ENCODE measurements at regions not wholly inside any gene's neighbourhood (a gene's known extent, or its start where the extent isn't known, plus 50 kb on each side); places are given as distances from the start of the nearest gene placed in this dataset.

DNA sequence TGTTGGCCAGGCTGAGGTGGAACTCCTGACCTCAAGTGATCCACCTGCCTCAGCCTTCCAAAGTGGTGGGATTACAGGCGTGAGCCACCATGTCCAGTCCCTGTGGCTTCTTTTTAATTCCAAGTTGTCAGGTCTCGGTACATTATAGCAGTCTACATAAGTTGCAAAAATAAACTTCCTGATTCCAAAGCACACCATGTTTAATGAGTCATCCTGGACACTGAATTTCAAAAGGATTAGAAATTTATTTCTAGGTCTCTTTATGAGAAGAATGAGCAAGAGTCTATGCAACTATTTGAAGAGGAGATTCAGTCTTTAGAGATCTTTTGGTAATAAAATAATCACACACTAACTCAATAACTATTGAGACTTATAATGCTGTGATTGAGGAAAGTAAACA lies 63.9 kb upstream of the MCHR2 start:
- TF ChIP-seq, protein P1, sequence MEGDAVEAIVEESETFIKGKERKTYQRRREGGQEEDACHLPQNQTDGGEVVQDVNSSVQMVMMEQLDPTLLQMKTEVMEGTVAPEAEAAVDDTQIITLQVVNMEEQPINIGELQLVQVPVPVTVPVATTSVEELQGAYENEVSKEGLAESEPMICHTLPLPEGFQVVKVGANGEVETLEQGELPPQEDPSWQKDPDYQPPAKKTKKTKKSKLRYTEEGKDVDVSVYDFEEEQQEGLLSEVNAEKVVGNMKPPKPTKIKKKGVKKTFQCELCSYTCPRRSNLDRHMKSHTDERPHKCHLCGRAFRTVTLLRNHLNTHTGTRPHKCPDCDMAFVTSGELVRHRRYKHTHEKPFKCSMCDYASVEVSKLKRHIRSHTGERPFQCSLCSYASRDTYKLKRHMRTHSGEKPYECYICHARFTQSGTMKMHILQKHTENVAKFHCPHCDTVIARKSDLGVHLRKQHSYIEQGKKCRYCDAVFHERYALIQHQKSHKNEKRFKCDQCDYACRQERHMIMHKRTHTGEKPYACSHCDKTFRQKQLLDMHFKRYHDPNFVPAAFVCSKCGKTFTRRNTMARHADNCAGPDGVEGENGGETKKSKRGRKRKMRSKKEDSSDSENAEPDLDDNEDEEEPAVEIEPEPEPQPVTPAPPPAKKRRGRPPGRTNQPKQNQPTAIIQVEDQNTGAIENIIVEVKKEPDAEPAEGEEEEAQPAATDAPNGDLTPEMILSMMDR (IDR thresholded peaks at IDR 0.05; ENCODE audit: poor library complexity, severe bottlenecking), result no peak
- TF ChIP-seq POLR2AphosphoS5 (IDR thresholded peaks at IDR 0.05) (no peak), TAF1 (IDR thresholded peaks at IDR 0.05; ENCODE audit: low read depth) (no peak), EP300 (conservative IDR thresholded peaks at IDR 0.05; ENCODE audit: poor library complexity, severe bottlenecking) (no peak)
- TF ChIP-seq, protein P2, sequence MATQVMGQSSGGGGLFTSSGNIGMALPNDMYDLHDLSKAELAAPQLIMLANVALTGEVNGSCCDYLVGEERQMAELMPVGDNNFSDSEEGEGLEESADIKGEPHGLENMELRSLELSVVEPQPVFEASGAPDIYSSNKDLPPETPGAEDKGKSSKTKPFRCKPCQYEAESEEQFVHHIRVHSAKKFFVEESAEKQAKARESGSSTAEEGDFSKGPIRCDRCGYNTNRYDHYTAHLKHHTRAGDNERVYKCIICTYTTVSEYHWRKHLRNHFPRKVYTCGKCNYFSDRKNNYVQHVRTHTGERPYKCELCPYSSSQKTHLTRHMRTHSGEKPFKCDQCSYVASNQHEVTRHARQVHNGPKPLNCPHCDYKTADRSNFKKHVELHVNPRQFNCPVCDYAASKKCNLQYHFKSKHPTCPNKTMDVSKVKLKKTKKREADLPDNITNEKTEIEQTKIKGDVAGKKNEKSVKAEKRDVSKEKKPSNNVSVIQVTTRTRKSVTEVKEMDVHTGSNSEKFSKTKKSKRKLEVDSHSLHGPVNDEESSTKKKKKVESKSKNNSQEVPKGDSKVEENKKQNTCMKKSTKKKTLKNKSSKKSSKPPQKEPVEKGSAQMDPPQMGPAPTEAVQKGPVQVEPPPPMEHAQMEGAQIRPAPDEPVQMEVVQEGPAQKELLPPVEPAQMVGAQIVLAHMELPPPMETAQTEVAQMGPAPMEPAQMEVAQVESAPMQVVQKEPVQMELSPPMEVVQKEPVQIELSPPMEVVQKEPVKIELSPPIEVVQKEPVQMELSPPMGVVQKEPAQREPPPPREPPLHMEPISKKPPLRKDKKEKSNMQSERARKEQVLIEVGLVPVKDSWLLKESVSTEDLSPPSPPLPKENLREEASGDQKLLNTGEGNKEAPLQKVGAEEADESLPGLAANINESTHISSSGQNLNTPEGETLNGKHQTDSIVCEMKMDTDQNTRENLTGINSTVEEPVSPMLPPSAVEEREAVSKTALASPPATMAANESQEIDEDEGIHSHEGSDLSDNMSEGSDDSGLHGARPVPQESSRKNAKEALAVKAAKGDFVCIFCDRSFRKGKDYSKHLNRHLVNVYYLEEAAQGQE (IDR thresholded peaks at IDR 0.05; ENCODE audit: borderline replicate concordance), result no peak
